Adrenal gland (tissue), 5 donors: ENCODE measurements at regions not wholly inside any gene's neighbourhood (a gene's known extent, or its start where the extent isn't known, plus 50 kb on each side); places are given as distances from the start of the nearest gene placed in this dataset.

Experiments
- CTCF ChIP-seq, 6 experiments: fragments of 450-650 bp in 4 of 6; fragments of 200-600 bp in 2 of 6; sonication (generic) in 1 of 6; IDR thresholded peaks; 1 replicate in 5 of 6; 2 replicates in 1 of 6; pipeline versions ENCODE4 v1.5.1 to v1.8.0; 2016 to 2021; ENCODE audit warnings: antibody characterized with exemption in 6 of 6, mild to moderate bottlenecking in 2 of 6, moderate library complexity in 1 of 6
- POLR2A ChIP-seq, 2 donors: fragments of 450-650 bp; IDR thresholded peaks; one replicate each; pipeline ENCODE4 v1.6.1; 2017; ENCODE audit warnings: antibody characterized with exemption in 2 of 2, mild to moderate bottlenecking in 2 of 2, moderate library complexity in 1 of 2
- donor health status: DM: no; HTN: no; CAD: no.

- TF ChIP-seq CTCF (IDR thresholded peaks at IDR 0.05) (no peak), POLR2A (IDR thresholded peaks at IDR 0.05) (no peak)
These were observed 497.7 kb upstream of the MEF2C start for GRCh38 chr5:89380635-89381034.
